Immature natural killer cell (primary cell): ENCODE measurements at regions not wholly inside any gene's neighbourhood (a gene's known extent, or its start where the extent isn't known, plus 50 kb on each side); places are given as distances from the start of the nearest gene placed in this dataset.
A peak's percentile ranks its signal among the peaks of the same experiment; 100 is the strongest.
"Not testable (repeated sequence)": the region's sequence is repeated elsewhere in the genome, so short reads cannot be mapped to it uniquely, and the experiment has no call there.

Experiments used
- DNase-seq, 3 donors: peaks; one replicate each; pipeline ENCODE4 v3.0.0; 2022; ENCODE audit warnings: mixed read lengths in 1 of 3
- H3K27ac Mint-ChIP-seq, 6 donors: one replicate each; pipeline ENCODE4 v1.8.0; 2020; ENCODE audit warnings: mixed read lengths in 6 of 6, mild to moderate bottlenecking in 5 of 6, inconsistent platforms in 4 of 6, moderate library complexity in 3 of 6
- H3K27me3 Mint-ChIP-seq, 3 donors: one replicate each; pipeline ENCODE4 v1.8.0; 2020 to 2021; ENCODE audit warnings: low read depth in 3 of 3, mild to moderate bottlenecking in 3 of 3, mixed read lengths in 3 of 3, moderate library complexity in 3 of 3, inconsistent platforms in 1 of 3
- H3K36me3 Mint-ChIP-seq, 3 donors: one replicate each; pipeline ENCODE4 v1.8.0; 2020; ENCODE audit warnings: mixed read lengths in 3 of 3, inconsistent platforms in 2 of 3, mild to moderate bottlenecking in 2 of 3
- H3K4me1 Mint-ChIP-seq, 2 donors: one replicate each; pipeline ENCODE4 v1.8.0; 2020; ENCODE audit warnings: inconsistent platforms in 2 of 2, mild to moderate bottlenecking in 2 of 2, mixed read lengths in 2 of 2, moderate library complexity in 1 of 2
- H3K4me3 Mint-ChIP-seq, 5 donors: one replicate each; pipeline ENCODE4 v1.8.0; 2020; ENCODE audit warnings: mild to moderate bottlenecking in 5 of 5, mixed read lengths in 5 of 5, inconsistent platforms in 3 of 5, moderate library complexity in 3 of 5
- H3K9me3 Mint-ChIP-seq, 6 donors: one replicate each; pipeline ENCODE4 v1.8.0; 2020; ENCODE audit warnings: mild to moderate bottlenecking in 6 of 6, mixed read lengths in 6 of 6, inconsistent platforms in 4 of 6, moderate library complexity in 3 of 6

- Mint-ChIP-seq H3K4me1 (no peaks in the 10 kb centered on the region), H3K27me3 (peaks cover 3 to 8% (median 7%) of the 10 kb centered on the region in 3 donors), H3K27ac (peak overlapping the region in 1 of 6 donors; percentile 4), H3K36me3 (no peaks in the 10 kb centered on the region), H3K9me3 (no peaks in the 10 kb centered on the region), H3K4me3 (no peak overlapping the region)
- no peak for DNase-seq
Observed at GRCh38 chr22:45087802-45088201, 75.9 kb upstream of the NUP50 start.

GRCh38 chr22:45088576-45088975 lies 75.1 kb upstream of the NUP50 start:
- H3K36me3 Mint-ChIP-seq, result no peaks in the 10 kb centered on the region
- H3K9me3 Mint-ChIP-seq, result no peaks in the 10 kb centered on the region
- H3K27ac Mint-ChIP-seq, result no peak overlapping the region
- peaks cover 3 to 8% (median 7%) of the 10 kb centered on the region in 3 donors for H3K27me3 Mint-ChIP-seq
- H3K4me3 Mint-ChIP-seq, result no peak overlapping the region
- no peaks in the 10 kb centered on the region for H3K4me1 Mint-ChIP-seq
- DNase-seq, result no peak

DNA sequence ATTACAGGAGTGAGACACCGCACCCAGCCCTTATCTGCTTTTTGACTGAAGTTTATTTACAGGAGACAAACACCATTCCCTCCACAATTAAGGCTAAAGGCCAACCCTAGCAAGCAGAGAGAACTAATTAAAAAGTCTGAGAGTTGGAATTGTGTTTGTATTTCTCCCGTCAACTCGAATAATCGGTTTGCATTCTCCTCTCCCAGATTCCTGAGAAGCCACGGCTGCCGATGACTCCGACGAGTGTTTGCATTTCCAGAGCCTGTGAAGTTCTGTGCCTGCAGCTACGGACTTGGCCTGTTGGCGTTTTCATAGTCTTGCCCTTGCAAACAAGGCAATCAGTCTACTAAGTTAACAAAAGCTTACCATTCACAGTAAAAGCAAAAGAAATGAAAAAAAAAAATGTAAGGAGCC lies 73.2 kb upstream of the NUP50 start:
- Mint-ChIP-seq H3K9me3 (no peaks in the 10 kb centered on the region), H3K4me3 (no peak overlapping the region), H3K27ac (no peak overlapping the region), H3K36me3 (no peaks in the 10 kb centered on the region), H3K27me3 (peaks cover 5 to 16% (median 8%) of the 10 kb centered on the region in 3 donors), H3K4me1 (no peaks in the 10 kb centered on the region)
- DNase-seq, result no peak

GRCh38 chr22:45091254-45091854 lies 72.4 kb upstream of the NUP50 start:
- no peaks in the 10 kb centered on the region for H3K36me3 Mint-ChIP-seq
- no peaks in the 10 kb centered on the region for H3K9me3 Mint-ChIP-seq
- no peak overlapping the region for H3K4me3 Mint-ChIP-seq
- peaks cover 6 to 19% (median 8%) of the 10 kb centered on the region in 3 donors for H3K27me3 Mint-ChIP-seq
- H3K4me1 Mint-ChIP-seq, result no peaks in the 10 kb centered on the region
- H3K27ac Mint-ChIP-seq, result peak overlapping the region in 1 of 6 donors; percentile 61
- DNase-seq, result no peak

GRCh38 chr22:45091875-45092274 lies 71.8 kb upstream of the NUP50 start:
- not testable (repeated sequence) for H3K4me3 Mint-ChIP-seq, DNase-seq, H3K4me1 Mint-ChIP-seq, H3K9me3 Mint-ChIP-seq, H3K36me3 Mint-ChIP-seq
- peak overlapping the region in 1 of 6 donors; percentile 61 for H3K27ac Mint-ChIP-seq
- peaks cover 6 to 20% (median 8%) of the 10 kb centered on the region in 3 donors for H3K27me3 Mint-ChIP-seq

DNA sequence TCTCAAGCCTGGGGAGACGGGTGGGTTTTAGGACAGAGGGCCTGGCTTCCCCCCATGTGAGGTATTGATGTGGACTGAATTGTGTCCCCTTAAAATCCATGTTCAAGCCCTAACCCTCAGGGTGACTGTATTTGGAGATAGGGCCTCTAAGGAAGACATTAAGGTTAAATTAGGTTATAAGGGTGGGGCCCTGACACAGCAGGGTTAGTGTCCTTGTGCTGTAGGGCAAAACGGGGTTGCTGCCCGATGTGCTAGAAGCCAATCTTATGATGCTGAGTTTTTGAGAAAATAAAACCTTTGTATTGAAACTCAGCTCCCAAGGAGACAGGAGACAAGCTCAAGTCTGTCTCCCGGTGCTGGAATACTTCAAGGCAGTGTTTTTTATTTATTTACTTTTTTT lies 71.1 kb upstream of the NUP50 start:
- no peak overlapping the region for H3K27ac Mint-ChIP-seq
- no peaks in the 10 kb centered on the region for H3K9me3 Mint-ChIP-seq
- no peaks in the 10 kb centered on the region for H3K4me1 Mint-ChIP-seq
- peaks cover 8 to 22% (median 8%) of the 10 kb centered on the region in 3 donors for H3K27me3 Mint-ChIP-seq
- no peak overlapping the region for H3K4me3 Mint-ChIP-seq
- no peak for DNase-seq
- H3K36me3 Mint-ChIP-seq, result no peaks in the 10 kb centered on the region

GRCh38 chr22:45093609-45094008 lies 70.1 kb upstream of the NUP50 start:
- Mint-ChIP-seq H3K36me3 (no peaks in the 10 kb centered on the region), H3K4me3 (no peak overlapping the region), H3K4me1 (no peaks in the 10 kb centered on the region), H3K27ac (no peak overlapping the region), H3K27me3 (peaks cover 7 to 23% (median 8%) of the 10 kb centered on the region in 3 donors), H3K9me3 (no peaks in the 10 kb centered on the region)
- no peak for DNase-seq

DNA sequence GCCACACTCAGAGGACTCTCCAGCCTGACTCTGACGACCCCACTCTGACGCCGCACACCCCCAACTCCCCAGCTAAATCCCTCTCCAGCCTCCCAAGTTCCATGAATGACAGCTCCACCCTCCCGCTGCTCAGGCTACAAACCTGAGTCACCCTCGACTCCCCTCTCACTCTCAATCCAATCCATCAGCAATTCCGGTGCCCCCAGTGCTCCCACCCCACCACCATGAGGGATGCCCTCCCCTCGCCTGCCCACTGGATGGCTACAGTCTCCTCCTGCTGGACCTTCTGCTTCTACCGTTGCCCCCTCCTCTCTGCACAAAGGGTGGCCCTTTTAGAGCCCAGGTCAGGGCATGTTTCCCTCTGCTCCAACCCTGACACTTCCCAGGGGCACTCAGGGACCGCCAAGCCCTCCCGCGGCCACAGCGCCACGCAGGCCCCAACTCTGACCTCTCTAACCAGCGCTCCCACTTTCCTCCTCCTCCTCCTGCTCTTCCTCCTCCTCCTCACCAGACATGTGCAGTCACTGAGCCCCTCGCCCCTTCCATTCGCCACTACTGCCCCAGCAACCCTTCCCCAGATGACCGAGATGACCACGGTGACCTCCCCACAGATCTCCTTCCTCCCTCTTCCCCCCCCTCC lies 69.5 kb upstream of the NUP50 start:
- Mint-ChIP-seq H3K27ac (no peak overlapping the region), H3K9me3 (no peaks in the 10 kb centered on the region), H3K4me1 (no peaks in the 10 kb centered on the region), H3K27me3 (peaks cover 6 to 25% (median 8%) of the 10 kb centered on the region in 3 donors), H3K36me3 (no peaks in the 10 kb centered on the region), H3K4me3 (no peak overlapping the region)
- no peak for DNase-seq

GRCh38 chr22:45094825-45095224 lies 68.9 kb upstream of the NUP50 start:
- DNase-seq, result no peak
- Mint-ChIP-seq H3K4me3 (no peak overlapping the region), H3K4me1 (no peaks in the 10 kb centered on the region), H3K9me3 (no peaks in the 10 kb centered on the region), H3K27me3 (peaks cover 6 to 25% (median 8%) of the 10 kb centered on the region in 3 donors), H3K36me3 (no peaks in the 10 kb centered on the region), H3K27ac (no peak overlapping the region)

GRCh38 chr22:45096256-45096907 lies 67.3 kb upstream of the NUP50 start:
- Mint-ChIP-seq H3K27ac (no peak overlapping the region), H3K9me3 (no peaks in the 10 kb centered on the region), H3K36me3 (no peaks in the 10 kb centered on the region), H3K4me3 (no peak overlapping the region), H3K4me1 (no peaks in the 10 kb centered on the region), H3K27me3 (peaks cover 5 to 23% (median 6%) of the 10 kb centered on the region in 3 donors)
- DNase-seq, result peak; percentile 4 to 17 (median 12)

GRCh38 chr22:45097061-45097460 lies 66.7 kb upstream of the NUP50 start:
- Mint-ChIP-seq H3K4me1 (no peaks in the 10 kb centered on the region), H3K36me3 (no peaks in the 10 kb centered on the region), H3K9me3 (no peaks in the 10 kb centered on the region), H3K27ac (no peak overlapping the region), H3K27me3 (peaks cover 6 to 25% (median 7%) of the 10 kb centered on the region in 3 donors), H3K4me3 (no peak overlapping the region)
- DNase-seq, result no peak

GRCh38 chr22:45098056-45098455 lies 65.7 kb upstream of the NUP50 start:
- Mint-ChIP-seq H3K4me1 (no peaks in the 10 kb centered on the region), H3K36me3 (no peaks in the 10 kb centered on the region), H3K27ac (no peak overlapping the region), H3K27me3 (peaks cover 0 to 23% (median 7%) of the 10 kb centered on the region in 3 donors), H3K4me3 (no peak overlapping the region), H3K9me3 (no peaks in the 10 kb centered on the region)
- DNase-seq, result no peak

- H3K4me3 Mint-ChIP-seq, result no peak overlapping the region
Observed at GRCh38 chr22:45099961-45100360, 63.8 kb upstream of the NUP50 start.

DNA sequence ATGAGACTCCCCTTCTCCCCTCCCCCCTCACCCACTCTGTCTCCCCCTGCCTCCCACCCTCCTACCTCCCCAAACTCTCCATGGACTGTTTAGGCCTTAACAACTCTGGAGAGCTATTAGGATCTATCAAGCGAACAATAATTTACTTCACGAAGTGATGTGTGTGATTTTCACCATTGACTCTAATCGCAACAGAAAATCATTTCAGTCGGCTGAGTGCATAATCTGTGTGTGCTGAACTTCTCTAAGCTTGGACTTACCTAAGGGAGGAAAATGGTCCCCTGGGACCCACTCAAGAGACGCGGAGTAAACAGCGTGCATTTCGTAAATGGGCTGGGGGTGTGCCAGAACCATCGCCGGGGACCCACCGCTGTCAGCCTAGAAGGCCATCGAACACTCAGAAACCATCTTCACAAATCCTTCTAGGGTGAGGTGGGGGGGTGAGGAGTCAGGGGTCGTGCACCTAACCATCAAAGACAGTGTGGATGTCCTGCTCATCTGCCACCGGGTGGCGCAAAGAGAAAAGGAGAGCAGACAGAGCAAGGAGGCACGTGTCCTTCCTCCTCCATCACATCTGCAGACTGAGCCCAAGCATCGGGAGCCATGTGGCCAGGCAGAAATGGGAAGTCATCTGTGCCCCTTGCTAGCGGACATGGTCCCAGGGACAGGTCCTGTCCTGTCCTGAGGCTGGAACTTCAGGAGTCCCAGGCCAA lies 62.1 kb upstream of the NUP50 start:
- Mint-ChIP-seq H3K27ac (no peak overlapping the region), H3K27me3 (peaks cover 4 to 17% (median 7%) of the 10 kb centered on the region in 3 donors), H3K9me3 (no peaks in the 10 kb centered on the region), H3K4me1 (no peaks in the 10 kb centered on the region), H3K36me3 (no peaks in the 10 kb centered on the region), H3K4me3 (no peak overlapping the region)
- DNase-seq, result peak; percentile 6 to 16 (median 7)

More at GRCh38 chr22:45099961-45100360, 63.8 kb upstream of the NUP50 start:
- peaks cover 2 to 18% (median 5%) of the 10 kb centered on the region in 3 donors for H3K27me3 Mint-ChIP-seq
- no peaks in the 10 kb centered on the region for H3K36me3 Mint-ChIP-seq
- H3K9me3 Mint-ChIP-seq, result no peaks in the 10 kb centered on the region
- no peak for DNase-seq
- no peak overlapping the region for H3K27ac Mint-ChIP-seq
- H3K4me1 Mint-ChIP-seq, result no peaks in the 10 kb centered on the region
